ENCODE measurements at regions not wholly inside any gene's neighbourhood (a gene's known extent, or its start where the extent isn't known, plus 50 kb on each side); places are given as distances from the start of the nearest gene placed in this dataset.

- H3K27me3 ChIP-seq (ENCODE audit: low read depth, low read length): no peaks in the 10 kb centered on the region
- H3K36me3 ChIP-seq (ENCODE audit: control insufficient read depth in 1 of 2, insufficient read depth in 2 of 2, low read length in 2 of 2): no peaks in the 10 kb centered on the region
- H3K27ac ChIP-seq (ENCODE audit: low read length): no peak overlapping the region
- peaks cover 0 to 9% of the 10 kb centered on the region in 2 donors for H3K9me3 ChIP-seq (ENCODE audit: control insufficient read depth in 1 of 2, low read length in 2 of 2)
- no peak overlapping the region for H3K4me3 ChIP-seq (ENCODE audit: low read depth in 1 of 2, low read length in 2 of 2)
- no peaks in the 10 kb centered on the region for H3K4me1 ChIP-seq (ENCODE audit: control insufficient read depth in 1 of 2, insufficient read depth in 2 of 2, low read length in 2 of 2)
Observed at GRCh38 chr15:97718509-97718908, 242.0 kb upstream of the ARRDC4 start.

- H3K4me1 ChIP-seq (ENCODE audit: control insufficient read depth in 1 of 2, insufficient read depth in 2 of 2, low read length in 2 of 2): no peaks in the 10 kb centered on the region
- no peaks in the 10 kb centered on the region for H3K36me3 ChIP-seq (ENCODE audit: control insufficient read depth in 1 of 2, insufficient read depth in 2 of 2, low read length in 2 of 2)
- H3K27me3 ChIP-seq (ENCODE audit: low read depth, low read length): no peaks in the 10 kb centered on the region
- no peaks in the 10 kb centered on the region for H3K9me3 ChIP-seq (ENCODE audit: control insufficient read depth in 1 of 2, low read length in 2 of 2)
- H3K4me3 ChIP-seq (ENCODE audit: low read depth in 1 of 2, low read length in 2 of 2): peak overlapping the region in 1 of 2 donors; percentile 14
- H3K27ac ChIP-seq (ENCODE audit: low read length): no peak overlapping the region
Observed at GRCh38 chr15:97728791-97729190, 231.7 kb upstream of the ARRDC4 start.

GRCh38 chr15:97729270-97729669 is 231.2 kb upstream of the ARRDC4 start:
- H3K36me3 ChIP-seq (ENCODE audit: control insufficient read depth in 1 of 2, insufficient read depth in 2 of 2, low read length in 2 of 2): no peaks in the 10 kb centered on the region
- H3K4me1 ChIP-seq (ENCODE audit: control insufficient read depth in 1 of 2, insufficient read depth in 2 of 2, low read length in 2 of 2): no peaks in the 10 kb centered on the region
- H3K9me3 ChIP-seq (ENCODE audit: control insufficient read depth in 1 of 2, low read length in 2 of 2): no peaks in the 10 kb centered on the region
- H3K27ac ChIP-seq (ENCODE audit: low read length): no peak overlapping the region
- no peaks in the 10 kb centered on the region for H3K27me3 ChIP-seq (ENCODE audit: low read depth, low read length)
- no peak overlapping the region for H3K4me3 ChIP-seq (ENCODE audit: low read depth in 1 of 2, low read length in 2 of 2)

- no peak overlapping the region for H3K4me3 ChIP-seq (ENCODE audit: low read depth in 1 of 2, low read length in 2 of 2)
- no peaks in the 10 kb centered on the region for H3K27me3 ChIP-seq (ENCODE audit: low read depth, low read length)
- no peak overlapping the region for H3K27ac ChIP-seq (ENCODE audit: low read length)
- no peaks in the 10 kb centered on the region for H3K4me1 ChIP-seq (ENCODE audit: control insufficient read depth in 1 of 2, insufficient read depth in 2 of 2, low read length in 2 of 2)
- H3K9me3 ChIP-seq (ENCODE audit: control insufficient read depth in 1 of 2, low read length in 2 of 2): no peaks in the 10 kb centered on the region
- H3K36me3 ChIP-seq (ENCODE audit: control insufficient read depth in 1 of 2, insufficient read depth in 2 of 2, low read length in 2 of 2): no peaks in the 10 kb centered on the region
Observed at GRCh38 chr15:97730315-97730714, 230.2 kb upstream of the ARRDC4 start.

GRCh38 chr15:97731859-97732258 is 228.6 kb upstream of the ARRDC4 start:
- Histone ChIP-seq H3K4me1 (ENCODE audit: control insufficient read depth in 1 of 2, insufficient read depth in 2 of 2, low read length in 2 of 2) (no peaks in the 10 kb centered on the region), H3K9me3 (ENCODE audit: control insufficient read depth in 1 of 2, low read length in 2 of 2) (no peaks in the 10 kb centered on the region), H3K36me3 (ENCODE audit: control insufficient read depth in 1 of 2, insufficient read depth in 2 of 2, low read length in 2 of 2) (no peaks in the 10 kb centered on the region), H3K27ac (ENCODE audit: low read length) (no peak overlapping the region), H3K27me3 (ENCODE audit: low read depth, low read length) (no peaks in the 10 kb centered on the region), H3K4me3 (ENCODE audit: low read depth in 1 of 2, low read length in 2 of 2) (no peak overlapping the region)

GRCh38 chr15:97733373-97733772 is 227.1 kb upstream of the ARRDC4 start:
- no peaks in the 10 kb centered on the region for H3K9me3 ChIP-seq (ENCODE audit: control insufficient read depth in 1 of 2, low read length in 2 of 2)
- no peaks in the 10 kb centered on the region for H3K36me3 ChIP-seq (ENCODE audit: control insufficient read depth in 1 of 2, insufficient read depth in 2 of 2, low read length in 2 of 2)
- H3K27ac ChIP-seq (ENCODE audit: low read length): no peak overlapping the region
- no peak overlapping the region for H3K4me3 ChIP-seq (ENCODE audit: low read depth in 1 of 2, low read length in 2 of 2)
- no peaks in the 10 kb centered on the region for H3K4me1 ChIP-seq (ENCODE audit: control insufficient read depth in 1 of 2, insufficient read depth in 2 of 2, low read length in 2 of 2)
- H3K27me3 ChIP-seq (ENCODE audit: low read depth, low read length): no peaks in the 10 kb centered on the region

- H3K27ac ChIP-seq (ENCODE audit: low read length): no peak overlapping the region
- no peak overlapping the region for H3K4me3 ChIP-seq (ENCODE audit: low read depth in 1 of 2, low read length in 2 of 2)
- H3K27me3 ChIP-seq (ENCODE audit: low read depth, low read length): no peaks in the 10 kb centered on the region
- H3K36me3 ChIP-seq (ENCODE audit: control insufficient read depth in 1 of 2, insufficient read depth in 2 of 2, low read length in 2 of 2): no peaks in the 10 kb centered on the region
- no peaks in the 10 kb centered on the region for H3K9me3 ChIP-seq (ENCODE audit: control insufficient read depth in 1 of 2, low read length in 2 of 2)
- no peaks in the 10 kb centered on the region for H3K4me1 ChIP-seq (ENCODE audit: control insufficient read depth in 1 of 2, insufficient read depth in 2 of 2, low read length in 2 of 2)
Observed at GRCh38 chr15:97736748-97737147, 223.8 kb upstream of the ARRDC4 start.

GRCh38 chr15:97745481-97746071 is 214.9 kb upstream of the ARRDC4 start:
- no peak overlapping the region for H3K27ac ChIP-seq (ENCODE audit: low read length)
- H3K27me3 ChIP-seq (ENCODE audit: low read depth, low read length): no peaks in the 10 kb centered on the region
- H3K9me3 ChIP-seq (ENCODE audit: control insufficient read depth in 1 of 2, low read length in 2 of 2): no peaks in the 10 kb centered on the region
- H3K36me3 ChIP-seq (ENCODE audit: control insufficient read depth in 1 of 2, insufficient read depth in 2 of 2, low read length in 2 of 2): no peaks in the 10 kb centered on the region
- H3K4me3 ChIP-seq (ENCODE audit: low read depth in 1 of 2, low read length in 2 of 2): no peak overlapping the region
- H3K4me1 ChIP-seq (ENCODE audit: control insufficient read depth in 1 of 2, insufficient read depth in 2 of 2, low read length in 2 of 2): no peaks in the 10 kb centered on the region

GRCh38 chr15:97747342-97747741 is 213.2 kb upstream of the ARRDC4 start:
- Histone ChIP-seq H3K4me3 (ENCODE audit: low read depth in 1 of 2, low read length in 2 of 2) (no peak overlapping the region), H3K27ac (ENCODE audit: low read length) (no peak overlapping the region), H3K27me3 (ENCODE audit: low read depth, low read length) (no peaks in the 10 kb centered on the region), H3K9me3 (ENCODE audit: control insufficient read depth in 1 of 2, low read length in 2 of 2) (no peaks in the 10 kb centered on the region), H3K4me1 (ENCODE audit: control insufficient read depth in 1 of 2, insufficient read depth in 2 of 2, low read length in 2 of 2) (no peaks in the 10 kb centered on the region), H3K36me3 (ENCODE audit: control insufficient read depth in 1 of 2, insufficient read depth in 2 of 2, low read length in 2 of 2) (no peaks in the 10 kb centered on the region)

GRCh38 chr15:97748576-97748975 is 211.9 kb upstream of the ARRDC4 start:
- Histone ChIP-seq H3K4me1 (ENCODE audit: control insufficient read depth in 1 of 2, insufficient read depth in 2 of 2, low read length in 2 of 2) (no peaks in the 10 kb centered on the region), H3K36me3 (ENCODE audit: control insufficient read depth in 1 of 2, insufficient read depth in 2 of 2, low read length in 2 of 2) (no peaks in the 10 kb centered on the region), H3K4me3 (ENCODE audit: low read depth in 1 of 2, low read length in 2 of 2) (no peak overlapping the region), H3K27ac (ENCODE audit: low read length) (no peak overlapping the region), H3K9me3 (ENCODE audit: control insufficient read depth in 1 of 2, low read length in 2 of 2) (no peaks in the 10 kb centered on the region), H3K27me3 (ENCODE audit: low read depth, low read length) (no peaks in the 10 kb centered on the region)

- no peaks in the 10 kb centered on the region for H3K27me3 ChIP-seq (ENCODE audit: low read depth, low read length)
- H3K4me1 ChIP-seq (ENCODE audit: control insufficient read depth in 1 of 2, insufficient read depth in 2 of 2, low read length in 2 of 2): no peaks in the 10 kb centered on the region
- no peak overlapping the region for H3K27ac ChIP-seq (ENCODE audit: low read length)
- H3K36me3 ChIP-seq (ENCODE audit: control insufficient read depth in 1 of 2, insufficient read depth in 2 of 2, low read length in 2 of 2): no peaks in the 10 kb centered on the region
- no peak overlapping the region for H3K4me3 ChIP-seq (ENCODE audit: low read depth in 1 of 2, low read length in 2 of 2)
- no peaks in the 10 kb centered on the region for H3K9me3 ChIP-seq (ENCODE audit: control insufficient read depth in 1 of 2, low read length in 2 of 2)
Observed at GRCh38 chr15:97750060-97750459, 210.4 kb upstream of the ARRDC4 start.

- H3K36me3 ChIP-seq (ENCODE audit: control insufficient read depth in 1 of 2, insufficient read depth in 2 of 2, low read length in 2 of 2): no peaks in the 10 kb centered on the region
- no peaks in the 10 kb centered on the region for H3K27me3 ChIP-seq (ENCODE audit: low read depth, low read length)
- no peaks in the 10 kb centered on the region for H3K4me1 ChIP-seq (ENCODE audit: control insufficient read depth in 1 of 2, insufficient read depth in 2 of 2, low read length in 2 of 2)
- no peaks in the 10 kb centered on the region for H3K9me3 ChIP-seq (ENCODE audit: control insufficient read depth in 1 of 2, low read length in 2 of 2)
- H3K27ac ChIP-seq (ENCODE audit: low read length): no peak overlapping the region
- no peak overlapping the region for H3K4me3 ChIP-seq (ENCODE audit: low read depth in 1 of 2, low read length in 2 of 2)
Observed at GRCh38 chr15:97755726-97756125, 204.8 kb upstream of the ARRDC4 start.
